HG03558 (cell line): ENCODE measurements at regions not wholly inside any gene's neighbourhood (a gene's known extent, or its start where the extent isn't known, plus 50 kb on each side); places are given as distances from the start of the nearest gene placed in this dataset.

ENCODE experiments used
- ATAC-seq: cut with Tn5 transposase; IDR thresholded peaks from one replicate; pipeline ENCODE4 v1.9.1; 2021; ENCODE audit warnings: moderate number of reproducible peaks; ENCODE audit not compliant: unreplicated experiment; ENCODE audit errors: extremely low read depth

- no peak for ATAC-seq
Measured at GRCh38 chr4:1515156-1515555, 108.9 kb upstream of the NKX1-1 start.

- no peak for ATAC-seq
Measured at GRCh38 chr4:1514612-1515011, 108.4 kb upstream of the NKX1-1 start.

GRCh38 chr4:1513936-1514483 lies 107.8 kb upstream of the NKX1-1 start:
- no peak for ATAC-seq

- ATAC-seq = no peak
Measured at GRCh38 chr4:1512738-1513660, 106.8 kb upstream of the NKX1-1 start.

GRCh38 chr4:1512051-1512737 lies 106.0 kb upstream of the NKX1-1 start:
- no peak for ATAC-seq

- no peak for ATAC-seq
Measured at GRCh38 chr4:1511441-1512041, 105.3 kb upstream of the NKX1-1 start.

GRCh38 chr4:1510931-1511330 lies 104.7 kb upstream of the NKX1-1 start:
- ATAC-seq = no peak

- no peak for ATAC-seq
Measured at GRCh38 chr4:1509366-1509765, 103.1 kb upstream of the NKX1-1 start.

GRCh38 chr4:1508161-1509160 lies 102.2 kb upstream of the NKX1-1 start:
- ATAC-seq = no peak

- ATAC-seq = no peak
Measured at GRCh38 chr4:1506956-1507721, 100.9 kb upstream of the NKX1-1 start.

- ATAC-seq = no peak
Measured at GRCh38 chr4:1505511-1506460, 99.5 kb upstream of the NKX1-1 start.

- ATAC-seq = no peak
Measured at GRCh38 chr4:1504595-1505500, 98.6 kb upstream of the NKX1-1 start.

GRCh38 chr4:1503583-1504471 lies 97.6 kb upstream of the NKX1-1 start:
- ATAC-seq = no peak

- no peak for ATAC-seq
Measured at GRCh38 chr4:1502976-1503375, 96.7 kb upstream of the NKX1-1 start.

- no peak for ATAC-seq
Measured at GRCh38 chr4:1502501-1502886, 96.3 kb upstream of the NKX1-1 start.
